Stomach (tissue), 4 donors: ENCODE measurements at regions not wholly inside any gene's neighbourhood (a gene's known extent, or its start where the extent isn't known, plus 50 kb on each side); places are given as distances from the start of the nearest gene placed in this dataset.

Experiments used
- CTCF ChIP-seq, 7 experiments: fragments of 450-650 bp in 4 of 7; fragments of 200-600 bp in 3 of 7; sonication (generic) in 3 of 7; IDR thresholded peaks; one replicate each; pipeline ENCODE4 v1.5.1; 2016 to 2019; ENCODE audit warnings: antibody characterized with exemption in 7 of 7, control low read depth in 2 of 7, mild to moderate bottlenecking in 1 of 7
- EP300 ChIP-seq: sonication (generic); formaldehyde crosslinking; IDR thresholded peaks from one replicate; pipeline ENCODE4 v1.6.1; 2017; ENCODE audit warnings: antibody characterized with exemption
- POLR2AphosphoS5 ChIP-seq, 3 donors: sonication (generic); formaldehyde crosslinking; IDR thresholded peaks; one replicate each; pipeline ENCODE4 v1.6.1; 2016; ENCODE audit warnings: antibody characterized with exemption in 3 of 3

GRCh38 chr10:10731366-10731765 lies 286.3 kb upstream of the CELF2 start:
- TF ChIP-seq CTCF (IDR thresholded peaks at IDR 0.05) (no peak), POLR2AphosphoS5 (IDR thresholded peaks at IDR 0.05) (no peak), EP300 (no peak)
